ENCODE measurements at regions not wholly inside any gene's neighbourhood (a gene's known extent, or its start where the extent isn't known, plus 50 kb on each side); places are given as distances from the start of the nearest gene placed in this dataset.
"Not testable (repeated sequence)": the region's sequence is repeated elsewhere in the genome, so short reads cannot be mapped to it uniquely, and the experiment has no call there.

- H3K27me3 Mint-ChIP-seq = peaks cover 8 to 44% (median 20%) of the 10 kb centered on the region in 5 donors
- H3K9me3 Mint-ChIP-seq = no peaks in the 10 kb centered on the region
- peaks cover 0 to 2% (median 0%) of the 10 kb centered on the region in 3 donors for H3K36me3 Mint-ChIP-seq
- peaks cover 8 to 22% (median 21%) of the 10 kb centered on the region in 4 donors for H3K4me1 Mint-ChIP-seq
- DNase-seq = no peak
- ATAC-seq = no peak
- H3K4me3 Mint-ChIP-seq = peak overlapping the region in 9 of 10 donors; percentile 26 to 71 (median 55)
- POLR2A ChIA-PET = no interaction called here
- H3K27ac Mint-ChIP-seq = peak overlapping the region in 2 of 10 donors; percentile 40 to 50
These were observed 132.1 kb downstream of the KLF6 start for GRCh38 chr10:3652886-3653285.

- POLR2A ChIA-PET = no interaction called here
- peaks cover 0 to 2% (median 0%) of the 10 kb centered on the region in 3 donors for H3K36me3 Mint-ChIP-seq
- no peaks in the 10 kb centered on the region for H3K9me3 Mint-ChIP-seq
- peaks cover 8 to 22% (median 21%) of the 10 kb centered on the region in 4 donors for H3K4me1 Mint-ChIP-seq
- DNase-seq = no peak
- ATAC-seq = no peak
- H3K27ac Mint-ChIP-seq = no peak overlapping the region
- H3K4me3 Mint-ChIP-seq = no peak overlapping the region
- peaks cover 8 to 44% (median 20%) of the 10 kb centered on the region in 5 donors for H3K27me3 Mint-ChIP-seq
These were observed 132.9 kb downstream of the KLF6 start for GRCh38 chr10:3651969-3652653.

- H3K27me3 Mint-ChIP-seq = peaks cover 5 to 18% (median 12%) of the 10 kb centered on the region in 5 donors
- peaks cover 2 to 10% (median 8%) of the 10 kb centered on the region in 4 donors for H3K4me1 Mint-ChIP-seq
- no peak for ATAC-seq
- no peak overlapping the region for H3K4me3 Mint-ChIP-seq
- H3K9me3 Mint-ChIP-seq = no peaks in the 10 kb centered on the region
- H3K36me3 Mint-ChIP-seq = no peaks in the 10 kb centered on the region
- no peak overlapping the region for H3K27ac Mint-ChIP-seq
- POLR2A ChIA-PET = no interaction called here
- no peak for DNase-seq
These were observed 136.4 kb downstream of the KLF6 start for GRCh38 chr10:3648576-3648975.

- POLR2A ChIA-PET = no interaction called here
- Mint-ChIP-seq H3K27me3 (peaks cover 5 to 17% (median 12%) of the 10 kb centered on the region in 5 donors), H3K9me3 (no peaks in the 10 kb centered on the region), H3K36me3 (peaks cover 0 to under 1% (median 0%) of the 10 kb centered on the region in 3 donors), H3K4me1 (peaks cover under 1 to 8% (median 5%) of the 10 kb centered on the region in 4 donors), H3K27ac (no peak overlapping the region), H3K4me3 (no peak overlapping the region)
- ATAC-seq (no peak), DNase-seq (no peak)
These were observed 136.8 kb downstream of the KLF6 start for GRCh38 chr10:3648170-3648569.

- Mint-ChIP-seq H3K9me3 (peaks cover 0 to 6% (median 0%) of the 10 kb centered on the region in 9 donors), H3K27me3 (peaks cover 4 to 20% (median 9%) of the 10 kb centered on the region in 5 donors), H3K4me1 (peaks cover 0 to 3% (median 0%) of the 10 kb centered on the region in 4 donors), H3K4me3 (no peak overlapping the region), H3K36me3 (peaks cover 0 to 2% (median 0%) of the 10 kb centered on the region in 3 donors), H3K27ac (no peak overlapping the region)
- POLR2A ChIA-PET = no interaction called here
- DNase-seq = no peak
- ATAC-seq = no peak
These were observed 137.9 kb downstream of the KLF6 start for GRCh38 chr10:3647074-3647473.

- Mint-ChIP-seq H3K27me3 (peaks cover 1 to 17% (median 5%) of the 10 kb centered on the region in 5 donors), H3K27ac (no peak overlapping the region)
- ATAC-seq = no peak
These were observed 139.6 kb downstream of the KLF6 start for GRCh38 chr10:3645406-3645805.

GRCh38 chr10:3640816-3641215, 144.2 kb downstream of the KLF6 start:
- POLR2A ChIA-PET = no interaction called here
- no peak overlapping the region for H3K4me3 Mint-ChIP-seq
- no peak for ATAC-seq
- no peak for DNase-seq
- peaks cover 4 to 8% (median 6%) of the 10 kb centered on the region in 4 donors for H3K4me1 Mint-ChIP-seq
- H3K9me3 Mint-ChIP-seq = peaks cover 0 to 10% (median 0%) of the 10 kb centered on the region in 9 donors
- no peak overlapping the region for H3K27ac Mint-ChIP-seq
- peaks cover 0 to 7% (median 3%) of the 10 kb centered on the region in 5 donors for H3K27me3 Mint-ChIP-seq
- peaks cover 0 to 2% (median 0%) of the 10 kb centered on the region in 3 donors for H3K36me3 Mint-ChIP-seq

More at GRCh38 chr10:3645406-3645805, 139.6 kb downstream of the KLF6 start:
- H3K4me3 Mint-ChIP-seq = no peak overlapping the region
- peaks cover 0 to 2% (median 0%) of the 10 kb centered on the region in 3 donors for H3K36me3 Mint-ChIP-seq
- POLR2A ChIA-PET = no interaction called here
- DNase-seq = no peak
- H3K4me1 Mint-ChIP-seq = peaks cover 4 to 7% (median 5%) of the 10 kb centered on the region in 4 donors
- peaks cover 0 to 10% (median 0%) of the 10 kb centered on the region in 9 donors for H3K9me3 Mint-ChIP-seq

GRCh38 chr10:3639546-3639945, 145.5 kb downstream of the KLF6 start:
- POLR2A ChIA-PET = no interaction called here
- Mint-ChIP-seq H3K27me3 (peaks cover 0 to 7% (median 4%) of the 10 kb centered on the region in 5 donors), H3K4me1 (peaks cover 4 to 8% (median 6%) of the 10 kb centered on the region in 4 donors), H3K9me3 (peaks cover 0 to 10% (median 0%) of the 10 kb centered on the region in 9 donors), H3K36me3 (peaks cover 0 to 2% (median 0%) of the 10 kb centered on the region in 3 donors), H3K4me3 (no peak overlapping the region), H3K27ac (no peak overlapping the region)
- no peak for DNase-seq
- ATAC-seq = no peak

GRCh38 chr10:3636356-3637181, 148.4 kb downstream of the KLF6 start:
- POLR2A ChIA-PET = no interaction called here
- DNase-seq (no peak), ATAC-seq (no peak)
- H3K27me3 Mint-ChIP-seq = peaks cover 0 to 7% (median 0%) of the 10 kb centered on the region in 5 donors
- peak overlapping the region in 1 of 10 donors; percentile 13 for H3K27ac Mint-ChIP-seq
- no peak overlapping the region for H3K4me3 Mint-ChIP-seq
- H3K4me1 Mint-ChIP-seq = peaks cover 4 to 8% (median 6%) of the 10 kb centered on the region in 4 donors
- no peaks in the 10 kb centered on the region for H3K9me3 Mint-ChIP-seq
- no peaks in the 10 kb centered on the region for H3K36me3 Mint-ChIP-seq

GRCh38 chr10:3635697-3636096, 149.3 kb downstream of the KLF6 start:
- no peak for ATAC-seq
- POLR2A ChIA-PET = interaction anchor here (1.3 kb wide), 1 partner anchor 11 kb away, joined by 4 read pairs; no protein-coding TSS in a partner anchor
- H3K4me3 Mint-ChIP-seq = no peak overlapping the region
- H3K9me3 Mint-ChIP-seq = no peaks in the 10 kb centered on the region
- no peak for DNase-seq
- H3K4me1 Mint-ChIP-seq = peaks cover 0 to 3% (median 1%) of the 10 kb centered on the region in 4 donors
- peaks cover 0 to 13% (median 5%) of the 10 kb centered on the region in 5 donors for H3K27me3 Mint-ChIP-seq
- H3K36me3 Mint-ChIP-seq = no peaks in the 10 kb centered on the region
- no peak overlapping the region for H3K27ac Mint-ChIP-seq

- Mint-ChIP-seq H3K4me3 (no peak overlapping the region), H3K27ac (no peak overlapping the region), H3K4me1 (peaks cover 0 to 4% (median 1%) of the 10 kb centered on the region in 4 donors), H3K9me3 (no peaks in the 10 kb centered on the region), H3K36me3 (no peaks in the 10 kb centered on the region), H3K27me3 (peaks cover 0 to 16% (median 5%) of the 10 kb centered on the region in 5 donors)
- POLR2A ChIA-PET = interaction anchor here (1.3 kb wide), 1 partner anchor 10 kb away, joined by 4 read pairs; no protein-coding TSS in a partner anchor
- DNase-seq = no peak
- no peak for ATAC-seq
These were observed 149.8 kb downstream of the KLF6 start for GRCh38 chr10:3635211-3635671.

GRCh38 chr10:3634646-3635045, 150.4 kb downstream of the KLF6 start:
- not testable (repeated sequence) for H3K27ac Mint-ChIP-seq, H3K4me1 Mint-ChIP-seq, ATAC-seq, DNase-seq, H3K9me3 Mint-ChIP-seq, H3K36me3 Mint-ChIP-seq, H3K4me3 Mint-ChIP-seq
- POLR2A ChIA-PET = interaction anchor here (0.6 to 1.3 kb wide), 2 partner anchors 10 to 271 kb away, joined by 4 to 5 read pairs; no protein-coding TSS in a partner anchor
- peaks cover 0 to 16% (median 5%) of the 10 kb centered on the region in 5 donors for H3K27me3 Mint-ChIP-seq
